Type B pancreatic cell (in vitro differentiated cells): ENCODE measurements at regions not wholly inside any gene's neighbourhood (a gene's known extent, or its start where the extent isn't known, plus 50 kb on each side); places are given as distances from the start of the nearest gene placed in this dataset.

Experiments used
- DNase-seq: peaks from one replicate; pipeline ENCODE4 v3.0.0; 2021; ENCODE audit warnings: mixed read lengths; ENCODE audit not compliant: unreplicated experiment; ENCODE audit errors: extremely low spot score
- H3K27ac Mint-ChIP-seq: 2 replicates; pipeline ENCODE4 v1.8.0; 2021; ENCODE audit warnings: mild to moderate bottlenecking, mixed read lengths
- H3K27me3 Mint-ChIP-seq: 2 replicates; pipeline ENCODE4 v1.8.0; 2021; ENCODE audit warnings: mixed read lengths
- H3K36me3 Mint-ChIP-seq: 2 replicates; pipeline ENCODE4 v1.8.0; 2021; ENCODE audit warnings: mixed read lengths
- H3K4me1 Mint-ChIP-seq: one replicate; pipeline ENCODE4 v1.8.0; 2021; ENCODE audit warnings: mixed read lengths; ENCODE audit not compliant: unreplicated experiment
- H3K4me3 Mint-ChIP-seq: 2 replicates; pipeline ENCODE4 v1.8.0; 2021; ENCODE audit warnings: mild to moderate bottlenecking, mixed read lengths
- H3K9me3 Mint-ChIP-seq: 2 replicates; pipeline ENCODE4 v1.8.0; 2021; ENCODE audit warnings: mixed read lengths
- CTCF ChIP-seq: fragments of 200-600 bp; sonication (generic); conservative IDR thresholded peaks from 2 replicates; pipeline ENCODE4 v1.5.0; 2021; ENCODE audit warnings: antibody characterized with exemption, mild to moderate bottlenecking

- TF ChIP-seq CTCF: no peak
- Mint-ChIP-seq H3K27me3 (no peaks in the 10 kb centered on the region), H3K27ac (peak overlapping the region; percentile 2), H3K4me3 (no peak overlapping the region), H3K36me3 (no peaks in the 10 kb centered on the region), H3K9me3 (peaks cover 4% of the 10 kb centered on the region), H3K4me1 (peaks cover 12% of the 10 kb centered on the region)
- DNase-seq: no peak
Measured at GRCh38 chr12:93048656-93049055, 119.6 kb upstream of the EEA1 start.

DNA sequence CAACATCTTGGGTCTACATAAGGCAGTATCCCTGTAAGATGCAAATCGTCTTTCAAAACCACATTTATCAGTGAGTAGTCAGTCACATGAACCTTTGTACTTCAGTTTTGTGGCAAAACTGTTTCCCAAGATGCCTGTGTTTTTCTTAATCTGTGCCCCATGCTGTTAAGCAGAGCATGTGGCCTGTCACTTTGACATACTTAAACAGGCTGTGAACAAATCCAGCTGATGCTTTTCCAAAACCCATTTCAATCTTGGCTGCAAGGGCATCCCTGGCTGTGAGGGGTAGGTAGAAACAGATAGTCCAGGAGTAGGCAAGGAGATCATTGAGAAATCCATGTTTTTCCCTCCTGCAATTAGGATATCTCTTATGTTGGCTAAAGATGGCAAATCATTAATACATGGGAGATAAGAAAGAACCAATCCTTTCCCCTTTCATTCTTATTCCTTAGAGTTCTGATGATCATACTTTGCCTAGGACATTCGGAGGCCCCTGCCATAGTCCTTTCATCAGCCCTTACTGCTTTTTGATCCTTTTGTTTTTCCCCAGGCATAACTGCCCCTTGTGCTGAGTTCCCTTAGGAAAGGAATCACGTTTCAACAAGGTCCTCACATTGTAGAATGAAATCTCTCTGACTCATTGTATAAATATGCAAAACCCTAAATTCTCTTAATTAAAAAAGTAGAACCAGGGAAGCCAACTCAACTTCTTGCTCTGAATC is 121.1 kb upstream of the EEA1 start:
- Mint-ChIP-seq H3K4me3 (no peak overlapping the region), H3K9me3 (peaks cover 4% of the 10 kb centered on the region), H3K27ac (peak overlapping the region; percentile 51), H3K36me3 (no peaks in the 10 kb centered on the region), H3K27me3 (no peaks in the 10 kb centered on the region), H3K4me1 (peaks cover 12% of the 10 kb centered on the region)
- no peak for TF ChIP-seq CTCF
- DNase-seq: no peak

GRCh38 chr12:93050748-93051081 is 121.6 kb upstream of the EEA1 start:
- H3K9me3 Mint-ChIP-seq: peaks cover 4% of the 10 kb centered on the region
- peak overlapping the region; percentile 51 for H3K27ac Mint-ChIP-seq
- H3K4me1 Mint-ChIP-seq: peaks cover 12% of the 10 kb centered on the region
- H3K36me3 Mint-ChIP-seq: no peaks in the 10 kb centered on the region
- no peaks in the 10 kb centered on the region for H3K27me3 Mint-ChIP-seq
- no peak for DNase-seq
- H3K4me3 Mint-ChIP-seq: no peak overlapping the region
- no peak for TF ChIP-seq CTCF

DNA sequence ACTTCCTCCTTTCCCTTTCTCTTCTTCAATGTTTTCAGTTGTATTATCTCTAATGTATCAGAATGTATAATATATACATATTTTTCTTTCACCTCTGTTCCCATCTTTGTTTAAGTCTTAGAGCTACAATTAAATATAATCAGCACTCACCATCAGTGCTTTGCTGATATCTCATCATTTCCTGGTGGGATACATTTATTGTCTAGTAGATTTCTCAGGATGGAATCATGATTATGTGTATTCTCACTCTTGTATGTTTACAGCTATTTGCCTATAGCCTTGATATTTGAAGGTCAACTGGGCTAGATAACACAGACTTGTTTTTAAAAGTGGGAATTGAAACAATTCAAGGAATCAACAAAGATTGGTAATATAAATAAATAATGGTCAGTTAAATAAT is 124.9 kb upstream of the EEA1 start:
- peaks cover 6% of the 10 kb centered on the region for H3K4me1 Mint-ChIP-seq
- H3K4me3 Mint-ChIP-seq: no peak overlapping the region
- DNase-seq: no peak
- no peak for TF ChIP-seq CTCF
- peaks cover 7% of the 10 kb centered on the region for H3K27me3 Mint-ChIP-seq
- H3K9me3 Mint-ChIP-seq: peaks cover 7% of the 10 kb centered on the region
- no peak overlapping the region for H3K27ac Mint-ChIP-seq
- no peaks in the 10 kb centered on the region for H3K36me3 Mint-ChIP-seq

DNA sequence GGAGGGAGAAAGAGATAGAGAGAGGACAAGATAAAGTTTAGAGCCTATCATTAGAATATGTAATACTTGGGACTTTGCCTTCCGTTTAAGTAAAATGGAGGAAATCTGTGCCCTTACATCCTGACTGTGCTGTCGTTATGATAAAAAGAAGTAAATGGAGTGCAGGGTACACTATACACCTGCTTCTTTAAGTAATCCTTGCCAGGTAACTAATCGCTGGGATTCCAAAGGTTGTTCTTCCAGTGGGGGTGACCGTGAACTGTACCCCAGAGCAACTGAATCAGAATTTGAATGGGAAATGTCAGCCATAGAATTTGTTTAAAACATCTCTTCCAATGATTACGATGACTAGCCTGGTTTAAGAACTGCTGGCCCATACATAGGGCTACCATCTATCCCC is 126.1 kb upstream of the EEA1 start:
- H3K36me3 Mint-ChIP-seq: no peaks in the 10 kb centered on the region
- TF ChIP-seq CTCF: no peak
- no peak overlapping the region for H3K4me3 Mint-ChIP-seq
- H3K9me3 Mint-ChIP-seq: peaks cover 7% of the 10 kb centered on the region
- H3K27ac Mint-ChIP-seq: no peak overlapping the region
- H3K27me3 Mint-ChIP-seq: peaks cover 7% of the 10 kb centered on the region
- H3K4me1 Mint-ChIP-seq: peaks cover 4% of the 10 kb centered on the region
- no peak for DNase-seq
